Cerebellar cortex (tissue), 1 donor: ENCODE measurements at regions not wholly inside any gene's neighbourhood (a gene's known extent, or its start where the extent isn't known, plus 50 kb on each side); places are given as distances from the start of the nearest gene placed in this dataset.
"Not testable (repeated sequence)": the region's sequence is repeated elsewhere in the genome, so short reads cannot be mapped to it uniquely, and the experiment has no call there.

Experiments
- DNase-seq: peaks from one replicate; pipeline ENCODE4 v3.0.0-alpha.2; 2015; ENCODE audit warnings: low spot score

DNA sequence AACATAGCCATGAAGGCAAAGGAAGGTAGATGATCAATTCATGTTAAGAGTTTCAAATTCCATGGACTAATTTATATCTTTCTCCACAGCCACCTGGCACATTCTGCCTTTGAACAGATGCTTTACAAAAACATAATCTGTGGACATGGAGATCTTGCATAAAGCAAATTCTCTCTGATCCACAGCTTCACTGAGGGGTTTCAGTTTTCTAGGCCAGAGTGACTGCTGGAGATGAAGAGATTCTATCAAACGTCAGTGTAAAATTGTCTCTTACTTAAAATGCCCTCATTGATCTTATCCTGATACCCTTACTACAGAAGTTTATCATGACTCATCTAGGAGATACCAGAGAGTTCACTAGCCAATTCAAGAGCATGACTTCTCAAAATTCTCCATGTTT is 291.6 kb downstream of the DAD1 start:
- DNase-seq = no peak

DNA sequence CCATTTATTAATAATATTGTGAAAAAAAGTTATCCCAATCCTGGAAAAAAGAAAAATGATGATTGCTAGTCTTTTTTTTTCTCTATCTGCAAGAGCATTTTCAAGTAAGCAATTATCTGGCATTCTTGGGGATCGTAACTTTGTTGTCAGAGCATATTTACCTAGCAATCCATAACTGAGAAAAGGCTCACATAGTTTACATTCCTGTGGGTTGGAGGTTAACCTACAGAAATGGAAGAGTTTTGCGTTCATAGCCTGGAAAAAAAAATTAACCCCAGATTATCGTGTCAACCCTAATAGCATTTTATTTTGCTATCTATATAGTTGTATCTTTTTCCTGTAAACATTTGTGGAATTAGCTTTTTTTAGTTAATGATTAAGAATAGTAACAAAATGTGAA is 292.3 kb downstream of the DAD1 start:
- no peak for DNase-seq

DNA sequence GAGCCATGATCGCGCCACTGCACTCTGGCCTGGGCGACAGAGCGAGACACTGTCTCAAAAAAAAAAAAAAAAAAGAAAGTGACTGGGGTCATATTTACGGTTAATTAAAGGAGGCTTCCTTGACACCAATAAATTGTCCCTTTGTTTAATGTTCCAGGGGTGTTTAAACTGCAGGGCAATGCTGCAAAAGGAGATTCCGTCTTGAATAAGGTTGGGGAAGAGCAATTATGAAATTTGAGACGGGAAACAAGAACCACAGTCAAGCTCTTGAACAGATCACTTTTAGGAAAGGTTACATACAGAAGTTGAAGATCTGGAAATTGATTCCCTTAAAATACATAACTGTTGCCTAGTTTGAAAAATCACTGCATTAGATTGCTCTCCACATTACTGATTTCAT is 292.9 kb downstream of the DAD1 start:
- no peak for DNase-seq

DNA sequence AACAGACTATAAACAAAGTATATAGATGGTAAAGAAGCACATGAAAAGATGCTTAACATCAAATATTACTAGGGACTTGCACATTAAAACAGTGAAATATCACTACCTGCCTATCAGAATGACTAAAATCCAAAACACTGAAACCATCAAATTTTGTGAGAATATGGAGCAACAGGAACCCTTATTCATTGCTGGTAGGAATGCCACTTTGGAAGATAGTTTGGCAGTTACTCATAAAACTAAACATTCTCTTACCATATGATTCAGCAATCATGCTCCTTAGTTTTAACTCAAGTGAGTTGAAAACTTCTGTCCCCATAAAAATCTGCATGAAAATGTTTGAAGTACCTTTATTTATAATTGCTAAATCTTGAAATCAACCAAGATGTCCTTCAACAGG is 297.6 kb downstream of the DAD1 start:
- DNase-seq = no peak

DNA sequence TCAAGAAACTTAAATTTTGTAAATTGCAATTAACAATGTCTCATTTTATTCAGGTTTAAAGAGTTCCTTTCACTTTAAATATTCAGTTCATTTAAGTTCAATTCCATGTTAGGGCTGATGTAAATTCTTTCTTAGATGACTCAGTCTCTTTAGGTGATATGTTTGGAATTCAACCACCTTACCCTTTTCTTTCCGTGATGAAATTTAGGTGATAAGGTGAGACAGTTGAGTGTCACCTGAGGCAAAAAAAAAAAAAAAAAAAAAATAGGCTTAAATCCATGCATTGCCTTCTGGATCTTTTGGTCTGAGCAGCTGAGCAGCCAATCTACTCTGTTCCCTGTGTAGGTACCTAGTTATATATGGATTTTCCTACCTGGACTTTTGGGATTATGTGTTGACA is 299.5 kb downstream of the DAD1 start:
- no peak for DNase-seq

DNA sequence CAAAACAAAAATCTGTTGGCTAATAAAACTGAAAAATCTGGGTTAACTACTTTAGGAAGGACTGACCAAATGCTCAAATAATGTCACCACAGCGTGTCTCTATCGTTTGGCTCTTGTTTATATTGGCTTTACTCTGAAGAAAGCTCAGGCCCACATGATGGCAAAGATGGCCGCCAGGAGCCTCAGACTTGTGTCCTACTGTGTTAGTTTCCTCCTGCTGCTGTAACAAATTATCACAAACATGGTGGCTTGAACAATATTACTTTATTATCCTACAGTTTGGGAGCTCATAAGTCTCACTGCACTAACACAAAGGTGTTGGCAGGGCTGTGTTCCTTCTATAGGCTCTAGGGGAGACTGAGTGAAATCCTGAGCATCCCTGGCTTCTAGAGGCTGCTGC is 303.0 kb downstream of the DAD1 start:
- no peak for DNase-seq

DNA sequence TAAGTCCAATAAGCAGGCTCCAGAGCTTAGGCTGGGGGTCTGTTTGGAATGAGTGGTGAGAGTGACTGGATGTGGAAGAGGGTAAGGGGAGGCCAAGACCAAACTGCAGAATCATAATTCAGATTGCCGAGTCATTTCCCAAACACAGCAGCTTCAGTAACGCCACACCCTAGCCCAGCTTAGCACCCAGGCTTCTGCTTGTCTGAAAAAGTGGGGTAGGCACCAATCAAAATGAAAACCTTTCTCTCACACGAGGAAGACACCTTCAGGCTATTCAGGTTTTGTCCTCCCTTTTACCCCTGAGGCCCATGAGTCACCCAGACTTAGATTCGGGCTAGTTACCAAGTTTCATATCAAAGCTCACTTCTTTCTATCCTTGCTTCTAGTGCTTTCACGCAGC is 306.1 kb downstream of the DAD1 start:
- DNase-seq = no peak

DNA sequence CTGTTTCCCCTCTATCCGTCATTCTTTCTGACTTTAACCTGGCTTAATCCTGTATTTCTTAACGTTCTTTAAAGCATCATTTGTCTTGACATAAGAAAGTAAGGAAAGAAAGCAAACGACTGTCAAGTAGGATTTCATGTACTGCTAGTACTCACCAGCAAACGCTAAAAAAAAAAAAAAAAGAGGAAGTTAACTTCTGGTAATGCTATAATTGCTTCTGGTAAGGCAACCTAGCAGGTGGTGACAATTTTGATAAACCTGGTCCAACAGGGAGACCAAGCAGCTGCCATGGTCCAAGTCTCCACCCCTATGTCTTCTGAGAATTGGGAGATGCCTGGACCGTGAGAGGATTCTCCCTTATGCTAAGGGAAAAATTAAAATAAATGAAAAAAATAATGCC is 306.6 kb downstream of the DAD1 start:
- no peak for DNase-seq

DNA sequence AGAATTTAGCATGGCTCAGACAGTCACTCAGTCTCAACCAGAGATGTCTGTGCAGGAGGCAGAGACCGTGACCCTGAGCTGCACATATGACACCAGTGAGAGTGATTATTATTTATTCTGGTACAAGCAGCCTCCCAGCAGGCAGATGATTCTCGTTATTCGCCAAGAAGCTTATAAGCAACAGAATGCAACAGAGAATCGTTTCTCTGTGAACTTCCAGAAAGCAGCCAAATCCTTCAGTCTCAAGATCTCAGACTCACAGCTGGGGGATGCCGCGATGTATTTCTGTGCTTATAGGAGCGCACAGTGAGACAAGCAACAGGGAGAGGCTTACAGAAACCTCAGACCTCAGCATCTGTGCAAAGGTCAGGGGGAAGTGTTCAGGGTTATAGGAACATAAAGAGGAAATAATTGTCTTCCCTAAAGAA is 307.6 kb downstream of the DAD1 start:
- DNase-seq = not testable (repeated sequence)

DNA sequence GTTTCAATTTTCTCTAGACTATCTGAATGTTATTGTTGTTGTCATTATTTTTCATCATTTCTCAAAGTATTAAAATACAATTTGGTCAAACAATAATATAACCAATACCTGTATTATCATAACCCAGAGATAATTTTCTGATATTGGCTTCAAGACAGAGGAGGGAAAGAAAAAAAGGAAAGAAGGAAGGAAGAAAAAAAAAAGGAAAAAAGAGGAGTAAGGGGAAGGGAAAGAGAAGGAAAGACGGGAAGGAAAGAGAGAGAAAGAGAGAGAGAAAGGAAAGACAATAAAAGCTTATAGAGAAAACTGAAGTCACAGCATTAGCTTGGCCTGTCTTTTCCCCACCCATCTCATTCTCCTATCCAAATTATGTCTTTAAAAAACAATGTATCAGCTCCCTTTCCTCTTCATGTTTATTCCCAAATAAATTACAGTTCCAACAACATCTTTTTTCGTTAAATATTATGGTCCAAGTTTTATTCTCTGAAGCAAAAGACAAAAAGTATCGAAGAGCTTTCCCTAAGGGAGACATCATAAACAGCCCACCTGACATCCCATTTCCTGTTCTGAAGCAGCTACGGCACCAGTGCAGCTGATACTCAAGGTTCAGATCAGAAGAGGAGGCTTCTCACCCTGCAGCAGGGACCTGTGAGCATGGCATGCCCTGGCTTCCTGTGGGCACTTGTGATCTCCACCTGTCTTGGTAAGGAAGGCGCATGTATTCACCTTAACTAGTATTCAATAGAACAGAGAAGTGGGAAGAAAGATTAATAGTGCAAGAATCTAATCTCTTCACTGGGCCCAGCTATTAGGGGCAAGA is 308.3 kb downstream of the DAD1 start:
- DNase-seq = no peak

DNA sequence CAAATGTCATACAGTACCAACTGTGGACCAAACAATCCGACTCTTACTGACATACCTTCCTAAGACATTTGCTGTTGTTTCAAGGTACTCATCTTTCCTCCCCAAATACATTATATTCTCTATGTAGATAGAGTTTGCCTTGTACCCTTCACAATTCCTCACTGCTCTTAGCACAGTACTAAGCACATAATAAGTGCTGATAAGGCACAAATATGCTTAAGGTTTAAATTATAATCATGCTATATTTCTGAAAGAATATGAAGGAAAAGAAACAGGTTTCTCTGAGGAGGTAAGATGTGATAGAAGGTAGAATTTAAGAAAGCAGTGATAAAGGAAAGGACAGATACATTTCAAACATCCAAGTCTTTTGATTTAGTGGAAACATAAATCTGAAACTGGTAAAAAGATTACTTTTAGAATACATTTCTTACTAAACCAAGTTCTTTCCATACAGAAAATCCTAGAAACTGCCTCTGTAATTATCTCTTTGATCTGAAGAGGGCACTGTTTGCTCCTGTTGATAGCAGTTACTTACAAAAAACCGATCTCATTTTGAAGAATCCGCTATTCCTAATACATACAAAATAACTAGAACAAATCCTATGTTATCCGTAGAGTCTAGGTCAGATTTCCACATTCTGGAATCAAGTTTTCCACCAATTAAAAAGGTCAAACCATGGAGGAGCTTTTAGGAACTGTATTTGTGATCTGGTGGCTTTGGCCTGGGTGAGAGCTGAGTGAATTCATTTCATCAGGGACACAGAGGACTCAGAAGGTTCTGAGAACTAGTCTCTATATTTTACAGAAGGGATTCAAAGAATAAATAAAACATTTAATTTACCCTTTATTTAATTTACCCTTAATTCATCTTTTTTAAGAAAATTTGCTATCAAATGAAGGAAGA is 311.9 kb downstream of the DAD1 start:
- DNase-seq = peak; percentile 9

DNA sequence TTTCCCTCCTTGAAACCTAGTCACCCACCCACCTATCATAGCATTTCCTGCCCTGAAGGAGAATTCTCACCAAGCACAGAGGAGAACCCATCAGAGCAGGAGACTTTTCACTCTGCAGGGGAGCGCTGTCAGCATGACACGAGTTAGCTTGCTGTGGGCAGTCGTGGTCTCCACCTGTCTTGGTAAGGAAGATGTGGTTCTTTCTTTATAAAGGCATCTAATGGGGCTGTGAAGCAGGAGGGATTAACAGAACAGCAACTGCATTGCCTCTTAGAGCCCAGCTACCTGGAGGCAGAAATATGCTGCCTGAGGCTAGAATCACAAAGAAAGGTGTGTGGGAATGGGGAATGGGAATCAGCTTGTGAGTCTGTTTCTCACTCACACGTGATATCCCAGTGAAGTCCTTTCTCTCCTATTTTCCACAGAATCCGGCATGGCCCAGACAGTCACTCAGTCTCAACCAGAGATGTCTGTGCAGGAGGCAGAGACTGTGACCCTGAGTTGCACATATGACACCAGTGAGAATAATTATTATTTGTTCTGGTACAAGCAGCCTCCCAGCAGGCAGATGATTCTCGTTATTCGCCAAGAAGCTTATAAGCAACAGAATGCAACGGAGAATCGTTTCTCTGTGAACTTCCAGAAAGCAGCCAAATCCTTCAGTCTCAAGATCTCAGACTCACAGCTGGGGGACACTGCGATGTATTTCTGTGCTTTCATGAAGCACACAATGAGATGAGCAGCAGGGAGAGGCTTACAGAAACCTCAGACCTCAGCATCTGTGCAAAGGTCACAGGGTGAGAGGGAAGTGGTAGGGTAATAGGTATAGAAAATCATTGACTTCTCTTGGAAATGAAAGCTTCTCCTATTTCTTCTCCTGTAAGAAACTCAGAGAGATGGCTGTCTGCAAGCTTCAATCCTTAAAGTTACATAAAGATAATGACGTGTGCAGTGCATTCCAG is 316.9 kb downstream of the DAD1 start:
- no peak for DNase-seq

DNA sequence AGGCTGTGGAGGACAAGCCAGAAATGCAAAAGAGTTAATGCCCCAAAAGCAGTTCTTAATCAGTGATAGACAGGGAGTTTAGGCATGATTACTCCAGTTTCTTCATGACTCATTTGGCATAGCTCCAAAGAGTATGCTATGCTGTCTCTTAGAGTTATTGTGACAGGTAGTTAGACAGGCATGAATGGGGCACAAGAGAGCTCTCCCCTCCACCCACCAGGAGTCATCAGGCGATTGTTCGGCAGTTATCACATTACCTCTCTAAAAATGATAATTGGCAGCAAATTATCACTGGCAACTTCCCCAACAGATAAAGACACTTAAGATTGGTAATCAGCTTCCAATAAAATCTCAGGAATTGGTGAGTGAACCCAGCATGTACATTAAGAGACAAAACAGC is 320.1 kb downstream of the DAD1 start:
- no peak for DNase-seq

DNA sequence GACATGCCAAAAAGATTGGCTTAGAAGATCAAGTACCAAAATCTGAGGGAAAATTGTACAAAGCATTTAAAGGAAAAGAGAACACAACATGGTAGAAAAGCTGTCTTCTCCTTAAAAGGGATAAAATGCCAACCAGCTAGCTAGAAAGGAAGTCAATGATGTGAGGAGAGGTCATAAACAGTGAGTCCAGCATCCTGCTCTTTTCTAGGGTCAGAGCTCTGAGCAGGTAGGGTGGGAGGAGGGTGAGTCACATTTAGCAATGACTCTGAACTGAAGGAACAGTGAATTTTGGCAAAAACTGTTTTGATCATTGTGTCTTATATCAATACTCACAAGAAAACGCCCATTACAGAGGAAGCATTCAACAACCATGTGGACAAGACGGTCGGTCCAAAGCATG is 322.3 kb downstream of the DAD1 start:
- no peak for DNase-seq

DNA sequence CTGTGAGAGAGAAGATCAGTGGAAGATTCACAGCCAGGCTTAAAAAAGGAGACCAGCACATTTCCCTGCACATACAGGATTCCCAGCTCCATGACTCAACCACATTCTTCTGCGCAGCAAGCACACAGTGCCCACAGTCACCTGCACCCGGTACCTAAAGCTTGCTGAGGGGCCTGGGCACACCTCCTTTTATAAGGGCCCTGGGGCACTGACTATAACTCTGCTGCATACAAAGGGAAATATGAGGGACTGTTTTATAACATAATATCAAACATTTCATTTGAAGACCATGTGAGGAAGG is 322.9 kb downstream of the DAD1 start:
- DNase-seq = no peak

DNA sequence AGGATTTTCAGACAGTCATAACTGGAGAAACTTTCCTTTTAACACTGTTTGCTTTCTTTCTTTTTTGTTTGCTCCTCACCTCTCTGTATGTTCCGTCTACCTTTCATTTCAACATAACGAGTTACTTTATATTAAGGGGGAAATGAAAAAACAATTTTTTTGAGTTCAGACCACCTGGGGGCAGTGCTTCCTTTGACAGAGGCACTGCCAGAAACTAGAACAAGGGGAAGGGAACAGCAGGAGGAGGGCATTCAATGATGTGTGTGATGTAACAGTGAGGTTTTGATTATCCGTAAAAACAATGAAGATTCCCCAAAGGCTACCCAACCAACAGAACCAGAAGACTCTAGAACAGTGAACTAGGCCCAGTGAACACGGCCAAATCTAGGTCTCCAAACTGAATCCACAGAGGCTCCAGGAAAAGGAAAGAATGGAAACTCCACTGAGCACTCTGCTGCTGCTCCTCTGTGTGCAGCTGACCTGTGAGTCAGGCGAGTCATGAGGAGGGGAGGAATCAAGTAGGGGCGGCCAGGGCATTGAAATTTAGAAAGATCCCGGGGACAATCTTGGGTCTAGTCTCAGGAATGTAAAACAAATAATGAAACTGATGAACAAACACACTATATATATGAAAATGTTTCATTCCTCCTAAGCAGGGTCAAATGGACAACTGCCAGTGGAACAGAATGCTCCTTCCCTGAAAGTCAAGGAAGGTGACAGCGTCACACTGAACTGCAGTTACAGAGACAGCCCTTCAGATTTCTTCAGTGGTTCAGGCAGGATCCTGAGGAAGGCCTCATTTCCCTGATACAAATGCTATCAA is 323.5 kb downstream of the DAD1 start:
- DNase-seq = no peak

DNA sequence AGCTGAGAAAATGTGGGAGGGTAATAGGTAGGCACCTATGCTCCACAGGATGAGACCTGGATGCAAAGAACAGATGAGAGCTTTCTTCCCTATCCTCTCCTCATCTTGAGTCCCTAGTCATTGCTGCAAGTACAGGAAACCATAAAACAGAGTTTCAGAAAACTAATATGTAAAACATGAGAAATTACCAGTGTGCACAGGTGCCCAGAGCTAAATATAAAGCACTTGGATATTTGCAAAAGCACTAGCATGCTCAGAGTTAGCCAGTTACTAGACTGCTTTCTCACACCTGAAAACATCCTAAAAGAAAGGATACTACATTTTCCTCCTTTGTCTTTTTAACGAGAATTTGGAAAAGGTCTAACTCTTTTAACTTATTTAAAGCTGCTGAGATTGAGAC is 324.3 kb downstream of the DAD1 start:
- DNase-seq = no peak

DNA sequence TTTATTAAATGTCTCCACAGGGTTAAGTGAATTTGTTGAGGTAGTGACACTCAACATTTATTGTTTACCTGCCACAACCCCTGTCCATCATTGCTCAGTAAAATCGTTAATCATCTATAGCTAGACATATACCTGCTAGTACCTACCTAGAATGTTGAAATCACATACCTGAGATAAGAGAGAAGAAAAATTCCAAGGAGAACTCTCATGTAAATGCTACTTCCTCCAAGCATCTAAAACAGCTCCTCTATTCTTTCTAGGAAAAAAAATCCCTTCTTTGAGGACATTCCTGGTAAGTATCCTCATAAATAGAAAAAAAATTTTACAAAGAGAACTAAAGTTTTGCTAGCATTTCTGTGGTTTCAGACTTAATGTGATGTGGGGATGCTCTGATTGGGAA is 325.1 kb downstream of the DAD1 start:
- no peak for DNase-seq

DNA sequence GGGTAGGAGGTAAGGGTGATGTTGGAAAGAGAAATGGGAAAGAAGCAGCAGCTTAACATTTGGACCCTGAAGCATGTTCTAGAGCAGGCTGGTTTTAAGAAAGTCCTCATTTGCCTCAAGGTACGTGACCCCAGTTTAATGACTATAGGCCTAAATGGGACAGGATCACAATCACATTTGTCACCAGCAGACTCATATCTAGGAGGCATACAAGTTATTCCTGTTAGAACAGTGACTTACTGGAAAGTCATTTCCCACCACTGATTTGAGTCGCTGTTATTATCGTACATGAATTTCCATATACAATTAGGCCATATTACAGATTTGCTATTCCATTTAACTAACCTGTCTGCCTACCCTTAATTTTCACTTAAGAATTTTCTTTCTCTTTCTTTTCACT is 326.1 kb downstream of the DAD1 start:
- DNase-seq = no peak

DNA sequence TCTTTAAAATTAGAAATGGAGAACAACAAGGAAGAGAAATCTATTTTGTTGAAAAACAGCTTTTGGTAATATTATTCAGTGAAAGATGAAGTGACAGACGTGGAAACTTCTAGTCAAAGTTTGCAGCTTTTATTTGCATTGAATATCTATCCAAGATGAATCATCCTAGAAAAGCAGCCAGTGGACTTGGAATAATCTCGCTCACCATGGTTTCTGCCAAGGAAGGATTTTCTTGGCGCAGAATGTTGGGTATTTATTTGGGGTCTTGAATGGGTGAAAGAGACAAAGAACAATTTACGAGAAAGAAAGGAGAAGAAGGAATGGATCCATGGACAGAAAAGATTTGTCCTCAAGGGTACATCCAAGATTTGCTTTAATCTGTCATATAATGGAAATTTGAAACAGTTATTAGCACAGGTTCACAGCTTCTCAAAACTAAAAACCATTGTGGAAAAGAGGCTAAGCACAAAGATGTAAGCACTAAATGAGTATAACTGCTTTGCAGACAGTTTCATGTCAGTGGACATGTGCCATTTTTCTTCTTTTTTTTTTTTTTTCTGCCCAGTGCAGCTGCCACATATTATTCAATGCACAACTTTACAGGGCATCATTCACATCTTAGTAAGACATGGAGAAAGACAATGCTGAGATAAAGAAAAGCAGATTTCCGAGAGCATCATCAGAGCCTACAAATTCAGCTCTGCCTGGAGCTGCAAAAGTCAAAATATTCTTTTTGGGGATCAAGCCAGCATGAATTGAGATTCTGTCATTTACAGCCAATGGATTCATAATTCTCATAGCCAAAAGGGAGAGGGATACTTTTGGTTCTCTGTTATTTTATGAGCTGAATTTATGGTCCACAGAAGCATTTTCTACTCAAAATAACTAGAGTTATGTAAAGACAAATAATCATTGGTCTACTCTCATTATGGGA is 333.7 kb downstream of the DAD1 start:
- no peak for DNase-seq
